Stimulated activated memory B cell treated with anti-CD40 and anti-IgM and Interleukin-4, amounts not matched to agents 10 μg/mL and 1 μg/mL and 100 μg/mL, for 72 hours (primary cell): ENCODE measurements at regions not wholly inside any gene's neighbourhood (a gene's known extent, or its start where the extent isn't known, plus 50 kb on each side); places are given as distances from the start of the nearest gene placed in this dataset.
"Not testable (repeated sequence)": the region's sequence is repeated elsewhere in the genome, so short reads cannot be mapped to it uniquely, and the experiment has no call there.

Source experiments
- ATAC-seq: fragments of 150-1000 bp; cut with Tn5 transposase; 2 replicates; pipeline ENCODE4 v1.10.0; 2021
- H3K27ac Mint-ChIP-seq: one replicate; pipeline ENCODE4 v1.8.0; 2022; ENCODE audit warnings: mild to moderate bottlenecking, mixed read lengths
- H3K27me3 Mint-ChIP-seq: one replicate; pipeline ENCODE4 v1.8.0; 2022; ENCODE audit warnings: mixed read lengths
- H3K36me3 Mint-ChIP-seq: one replicate; pipeline ENCODE4 v1.8.0; 2022; ENCODE audit warnings: mixed read lengths
- H3K4me1 Mint-ChIP-seq: one replicate; pipeline ENCODE4 v1.8.0; 2022; ENCODE audit warnings: mixed read lengths
- H3K4me3 Mint-ChIP-seq: one replicate; pipeline ENCODE4 v1.8.0; 2022; ENCODE audit warnings: mild to moderate bottlenecking, moderate library complexity, mixed read lengths
- H3K9me3 Mint-ChIP-seq: one replicate; pipeline ENCODE4 v1.8.0; 2022; ENCODE audit warnings: mixed read lengths

- H3K4me3 Mint-ChIP-seq: no peak overlapping the region
- H3K36me3 Mint-ChIP-seq: no peaks in the 10 kb centered on the region
- no peaks in the 10 kb centered on the region for H3K27me3 Mint-ChIP-seq
- H3K27ac Mint-ChIP-seq: no peak overlapping the region
- H3K9me3 Mint-ChIP-seq: peaks cover 11% of the 10 kb centered on the region
- no peak for ATAC-seq
- H3K4me1 Mint-ChIP-seq: no peaks in the 10 kb centered on the region
These were observed 71.6 kb upstream of the EGFR start for GRCh38 chr7:54947266-54947665.

GRCh38 chr7:54949514-54949913 is 69.3 kb upstream of the EGFR start:
- not testable (repeated sequence) for H3K27ac Mint-ChIP-seq, H3K36me3 Mint-ChIP-seq, H3K4me1 Mint-ChIP-seq, ATAC-seq, H3K4me3 Mint-ChIP-seq, H3K27me3 Mint-ChIP-seq
- H3K9me3 Mint-ChIP-seq: peaks cover 11% of the 10 kb centered on the region

- Mint-ChIP-seq H3K4me1 (no peaks in the 10 kb centered on the region), H3K27ac (no peak overlapping the region), H3K9me3 (peaks cover 12% of the 10 kb centered on the region), H3K27me3 (peaks cover 32% of the 10 kb centered on the region), H3K4me3 (no peak overlapping the region), H3K36me3 (no peaks in the 10 kb centered on the region)
- no peak for ATAC-seq
These were observed 63.5 kb upstream of the EGFR start for GRCh38 chr7:54955296-54955695.

- H3K9me3 Mint-ChIP-seq: peaks cover 10% of the 10 kb centered on the region
- H3K27me3 Mint-ChIP-seq: peaks cover 32% of the 10 kb centered on the region
- H3K4me3 Mint-ChIP-seq: no peak overlapping the region
- no peaks in the 10 kb centered on the region for H3K36me3 Mint-ChIP-seq
- no peak for ATAC-seq
- H3K4me1 Mint-ChIP-seq: no peaks in the 10 kb centered on the region
- H3K27ac Mint-ChIP-seq: no peak overlapping the region
These were observed 63.0 kb upstream of the EGFR start for GRCh38 chr7:54955696-54956420.

- H3K4me1 Mint-ChIP-seq: no peaks in the 10 kb centered on the region
- peaks cover 32% of the 10 kb centered on the region for H3K27me3 Mint-ChIP-seq
- H3K36me3 Mint-ChIP-seq: no peaks in the 10 kb centered on the region
- H3K4me3 Mint-ChIP-seq: no peak overlapping the region
- no peak for ATAC-seq
- H3K9me3 Mint-ChIP-seq: peaks cover 4% of the 10 kb centered on the region
- no peak overlapping the region for H3K27ac Mint-ChIP-seq
These were observed 62.0 kb upstream of the EGFR start for GRCh38 chr7:54956865-54957264.

DNA sequence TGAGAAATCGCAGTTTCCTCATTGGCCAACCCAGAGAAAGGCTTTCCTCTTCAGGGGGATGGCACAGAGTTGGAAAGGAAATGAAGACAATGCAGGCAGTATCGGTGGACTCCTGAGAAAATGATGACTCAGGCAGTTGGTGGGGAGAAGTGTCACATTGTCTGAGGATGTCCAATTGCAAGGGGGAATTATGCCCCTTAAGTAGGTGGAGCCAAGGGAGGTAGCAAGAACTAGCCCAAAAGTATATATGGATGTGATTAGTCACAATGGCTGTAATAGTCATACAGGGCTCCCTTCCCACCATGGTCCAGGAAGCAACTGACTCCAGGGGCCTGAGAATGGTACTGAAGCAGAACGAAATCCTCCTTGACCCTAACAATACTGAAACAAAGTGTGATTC is 58.3 kb upstream of the EGFR start:
- no peaks in the 10 kb centered on the region for H3K4me1 Mint-ChIP-seq
- peaks cover 32% of the 10 kb centered on the region for H3K27me3 Mint-ChIP-seq
- no peak for ATAC-seq

DNA sequence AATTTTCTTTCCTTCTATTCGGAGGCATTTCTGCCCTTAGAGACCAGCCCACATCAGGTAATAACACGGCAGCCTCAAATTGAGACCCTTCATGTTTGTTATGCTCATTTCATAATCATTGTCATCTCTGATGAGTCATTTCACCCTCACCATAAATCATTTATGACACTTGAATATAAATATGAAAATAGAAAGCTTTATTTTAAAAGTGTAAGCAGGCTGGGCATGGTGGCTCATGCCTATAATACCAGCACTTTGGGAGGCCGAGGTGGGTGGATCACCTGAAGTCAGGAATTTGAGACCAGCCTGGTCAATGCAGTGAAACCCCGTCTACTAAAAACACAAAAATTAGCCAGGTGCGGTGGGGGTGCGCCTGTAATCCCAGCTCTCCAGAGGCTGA is 57.4 kb upstream of the EGFR start:
- Mint-ChIP-seq H3K27me3 (peaks cover 32% of the 10 kb centered on the region), H3K27ac (no peak overlapping the region), H3K4me3 (no peak overlapping the region), H3K4me1 (no peaks in the 10 kb centered on the region), H3K9me3 (peaks cover 4% of the 10 kb centered on the region), H3K36me3 (no peaks in the 10 kb centered on the region)
- ATAC-seq: no peak

More for the DNA sequence above, 58.3 kb upstream of the EGFR start:
- Mint-ChIP-seq H3K4me3 (no peak overlapping the region), H3K27ac (no peak overlapping the region), H3K9me3 (peaks cover 4% of the 10 kb centered on the region), H3K36me3 (no peaks in the 10 kb centered on the region)

DNA sequence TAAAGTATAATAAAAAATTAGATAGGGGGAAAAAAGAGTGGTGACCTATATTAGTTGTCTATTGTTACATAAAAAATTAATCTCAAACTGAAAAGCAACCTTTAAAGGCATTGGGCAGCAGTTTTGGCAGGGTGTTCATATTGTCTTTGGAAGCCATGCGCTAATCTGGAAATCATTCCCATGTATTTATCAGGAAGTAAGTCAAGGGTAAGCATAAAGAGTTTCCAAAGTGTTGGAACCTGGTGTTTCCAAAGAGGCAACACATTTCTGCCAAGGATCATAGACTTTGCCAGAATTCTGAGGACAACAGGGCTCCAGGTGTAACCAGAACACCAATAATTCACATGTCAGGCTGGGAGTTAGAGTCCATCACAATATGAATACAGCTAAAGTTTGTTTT is 55.7 kb upstream of the EGFR start:
- Mint-ChIP-seq H3K27me3 (peaks cover 28% of the 10 kb centered on the region), H3K27ac (no peak overlapping the region), H3K4me3 (no peak overlapping the region), H3K36me3 (no peaks in the 10 kb centered on the region), H3K4me1 (no peaks in the 10 kb centered on the region), H3K9me3 (peaks cover 2% of the 10 kb centered on the region)
- ATAC-seq: no peak

GRCh38 chr7:54964136-54964535 is 54.7 kb upstream of the EGFR start:
- Mint-ChIP-seq H3K4me3 (no peak overlapping the region), H3K9me3 (peaks cover 2% of the 10 kb centered on the region), H3K27ac (no peak overlapping the region), H3K4me1 (no peaks in the 10 kb centered on the region), H3K36me3 (no peaks in the 10 kb centered on the region), H3K27me3 (peaks cover 19% of the 10 kb centered on the region)
- ATAC-seq: no peak

GRCh38 chr7:54967377-54967776 is 51.4 kb upstream of the EGFR start:
- Mint-ChIP-seq H3K27me3 (peaks cover 8% of the 10 kb centered on the region), H3K4me1 (no peaks in the 10 kb centered on the region), H3K27ac (no peak overlapping the region), H3K4me3 (no peak overlapping the region), H3K9me3 (peaks cover 8% of the 10 kb centered on the region), H3K36me3 (no peaks in the 10 kb centered on the region)
- no peak for ATAC-seq

DNA sequence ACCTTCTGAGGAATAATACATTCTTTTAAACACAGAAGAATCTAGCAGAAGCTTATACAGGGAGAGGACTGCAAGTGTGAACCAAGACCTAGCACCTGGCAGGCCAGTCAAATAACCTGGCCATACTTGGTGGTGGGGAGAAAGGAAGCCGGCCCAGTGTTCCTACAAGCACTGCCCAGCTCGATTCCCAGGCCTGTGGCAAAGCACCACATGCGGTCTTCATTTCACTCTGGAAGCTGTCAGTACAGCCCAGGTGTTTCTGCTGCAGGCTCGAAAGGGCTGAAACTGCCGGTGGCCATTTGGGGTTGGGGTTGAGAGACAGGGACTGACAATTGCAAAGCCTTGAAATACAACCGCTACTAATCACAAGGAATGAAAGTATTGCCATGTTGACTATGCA is 50.8 kb upstream of the EGFR start:
- Mint-ChIP-seq H3K27me3 (peaks cover 8% of the 10 kb centered on the region), H3K4me1 (no peaks in the 10 kb centered on the region), H3K9me3 (peaks cover 12% of the 10 kb centered on the region), H3K27ac (no peak overlapping the region), H3K4me3 (no peak overlapping the region), H3K36me3 (no peaks in the 10 kb centered on the region)
- ATAC-seq: no peak
